ENCODE measurements at regions not wholly inside any gene's neighbourhood (a gene's known extent, or its start where the extent isn't known, plus 50 kb on each side); places are given as distances from the start of the nearest gene placed in this dataset.
"Not testable (repeated sequence)": the region's sequence is repeated elsewhere in the genome, so short reads cannot be mapped to it uniquely, and the experiment has no call there.

DNA sequence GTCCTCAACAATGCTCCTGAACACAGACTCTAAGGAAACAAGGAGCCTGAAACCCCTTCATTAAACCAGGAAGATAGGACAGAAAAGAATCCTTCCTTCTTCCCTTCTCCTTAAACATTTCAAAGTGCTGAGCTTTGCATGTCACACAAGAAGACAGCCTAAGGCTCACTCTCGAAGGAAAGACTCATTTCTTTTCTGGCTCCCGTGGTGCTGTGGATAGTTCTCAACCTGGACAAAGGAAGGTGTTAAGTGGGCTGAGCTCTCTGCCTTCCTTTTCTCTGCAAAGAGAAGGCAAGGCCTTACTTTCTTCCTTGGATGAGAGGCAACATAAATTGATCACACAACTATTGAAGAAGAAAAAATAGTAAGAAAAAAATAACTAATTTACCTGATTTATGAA, 452.4 kb upstream of the DDI1 start:
- DNase-seq (ENCODE audit: low read depth in 2 of 2, low spot score in 1 of 2): no peak

DNA sequence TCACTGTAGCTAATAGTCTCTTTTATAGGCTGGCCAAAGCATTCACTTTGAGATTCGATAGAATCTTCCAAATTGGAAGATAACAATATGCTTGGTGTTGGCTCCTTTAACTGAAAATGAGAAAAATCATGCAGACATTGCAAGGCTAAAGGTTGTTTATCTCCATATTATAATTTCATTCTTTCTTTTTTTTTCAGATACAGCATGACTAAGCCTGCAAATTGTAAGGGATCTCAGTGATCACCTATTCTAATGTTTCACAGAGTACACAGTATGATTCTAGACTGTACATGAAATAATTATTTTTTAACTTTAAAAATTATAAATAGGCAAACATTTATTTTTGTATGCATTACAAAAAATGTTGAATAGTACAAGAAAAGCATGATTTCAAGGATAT, 451.7 kb upstream of the DDI1 start:
- DNase-seq (ENCODE audit: low read depth in 2 of 2, low spot score in 1 of 2): no peak

DNA sequence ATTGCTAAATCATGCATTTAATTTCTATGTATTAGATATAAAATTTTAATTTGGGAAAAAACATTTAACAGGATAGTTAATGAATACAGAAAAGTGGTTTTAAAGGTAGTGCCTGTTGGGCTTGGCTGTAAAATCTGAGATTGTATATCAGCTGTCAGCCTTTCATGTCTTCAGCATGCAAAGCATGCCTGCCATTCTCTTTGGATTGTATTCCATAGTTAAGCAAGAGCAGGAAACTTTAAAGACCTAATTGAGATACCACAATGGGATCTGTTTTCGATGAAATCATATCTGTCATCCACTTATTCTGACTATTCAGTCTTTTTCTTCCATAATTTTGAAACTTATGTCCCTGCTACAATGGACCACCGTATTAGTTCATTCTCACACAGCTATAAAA, 451.0 kb upstream of the DDI1 start:
- DNase-seq (ENCODE audit: low read depth in 2 of 2, low spot score in 1 of 2): no peak

DNA sequence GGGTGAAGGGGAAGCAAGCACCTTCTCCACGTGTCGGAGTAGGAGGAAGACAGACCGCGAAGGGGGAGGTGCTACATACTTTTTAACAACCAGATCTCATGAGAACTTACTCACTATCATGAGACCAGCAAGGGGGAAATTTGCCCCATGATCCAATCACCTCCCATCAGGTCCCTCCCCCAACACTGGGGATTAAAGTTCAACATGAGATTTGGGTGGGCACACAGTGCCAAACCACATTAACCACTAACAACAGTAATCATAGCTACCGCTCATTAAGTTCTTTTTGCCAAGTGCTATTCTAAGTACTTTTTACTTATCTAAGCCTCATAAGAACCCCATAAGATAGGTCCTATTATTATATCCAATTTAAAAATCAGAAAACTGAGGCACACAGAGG, 450.5 kb upstream of the DDI1 start:
- no peak for DNase-seq (ENCODE audit: low read depth in 2 of 2, low spot score in 1 of 2)

DNA sequence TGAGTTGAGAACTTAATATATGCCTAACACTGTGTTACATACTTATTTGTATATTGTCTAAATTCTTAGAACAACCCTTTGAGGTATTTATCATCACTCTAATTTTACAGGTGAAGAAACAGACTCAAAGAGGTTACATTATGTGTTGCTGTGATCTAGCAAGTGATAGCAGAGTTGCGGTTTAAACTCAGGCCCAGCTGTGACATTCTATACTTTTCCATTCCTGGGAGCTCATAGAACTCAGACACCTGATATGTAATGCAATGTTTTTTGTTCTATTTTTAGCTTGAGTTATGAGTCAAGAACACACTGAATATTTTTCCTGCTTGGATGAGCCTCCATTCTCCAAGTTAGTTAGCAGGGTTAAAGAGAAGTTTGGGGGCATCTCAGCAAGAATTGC, 449.7 kb upstream of the DDI1 start:
- no peak for DNase-seq (ENCODE audit: low read depth in 2 of 2, low spot score in 1 of 2)

DNA sequence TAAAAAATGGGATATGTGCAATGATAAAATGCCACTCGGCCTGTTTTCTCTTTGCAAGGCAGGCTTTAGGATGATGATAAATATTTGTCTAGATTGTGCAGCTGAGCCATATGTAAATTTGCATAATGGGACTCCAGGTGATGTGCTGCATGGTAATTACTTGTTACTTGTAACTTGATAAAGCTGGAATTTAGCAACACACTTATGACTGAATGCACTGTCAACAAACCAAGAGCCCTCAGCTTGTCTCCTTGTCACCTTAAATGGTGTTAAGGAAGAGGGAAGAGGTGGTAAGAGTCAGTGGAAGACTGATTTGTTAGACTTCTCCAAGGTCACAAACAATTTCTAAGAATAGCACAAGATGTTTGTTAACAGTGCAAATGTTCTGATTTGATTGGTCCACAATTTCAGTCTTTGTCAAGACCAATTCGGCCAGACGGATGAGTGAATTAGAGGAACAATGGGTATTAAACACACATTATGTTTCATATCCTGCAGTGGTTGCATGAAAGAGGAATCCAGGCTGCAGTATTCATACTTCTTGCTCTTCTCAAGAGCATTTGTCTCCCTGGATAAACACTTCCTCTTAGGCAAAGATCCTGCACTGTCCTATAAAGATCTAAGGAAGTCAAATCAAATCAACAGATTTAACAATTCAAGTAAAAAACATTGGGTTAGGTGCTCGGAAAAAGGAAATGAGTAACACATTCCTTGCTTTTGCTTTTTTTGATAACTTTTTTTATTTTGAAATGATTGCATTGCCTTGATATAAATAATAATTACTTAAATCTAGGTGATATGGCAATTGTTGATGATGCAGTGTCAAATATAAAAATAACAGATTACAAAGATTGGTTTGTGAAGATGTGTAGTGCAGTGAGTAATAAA, 448.3 kb upstream of the DDI1 start:
- no peak for DNase-seq (ENCODE audit: low read depth in 2 of 2, low spot score in 1 of 2)

DNA sequence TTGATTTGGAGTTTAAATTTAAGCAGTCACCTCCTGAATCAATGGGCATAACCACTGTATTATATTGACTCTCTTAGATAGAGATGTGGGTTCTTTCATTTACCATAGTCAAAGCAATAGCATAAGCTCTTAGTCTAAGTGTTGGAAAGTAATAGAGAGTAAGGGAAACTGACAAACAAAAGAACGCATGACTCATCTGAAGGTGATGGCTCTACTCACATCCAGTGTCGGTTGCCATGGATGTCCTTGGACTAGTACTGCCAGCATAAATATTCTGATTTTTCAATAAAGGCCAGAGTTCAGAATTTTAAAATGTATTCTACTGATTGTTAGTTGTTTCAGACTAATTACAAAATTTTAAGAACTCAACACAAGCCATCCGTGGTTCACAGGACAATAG, 444.9 kb upstream of the DDI1 start:
- no peak for DNase-seq (ENCODE audit: low read depth in 2 of 2, low spot score in 1 of 2)

DNA sequence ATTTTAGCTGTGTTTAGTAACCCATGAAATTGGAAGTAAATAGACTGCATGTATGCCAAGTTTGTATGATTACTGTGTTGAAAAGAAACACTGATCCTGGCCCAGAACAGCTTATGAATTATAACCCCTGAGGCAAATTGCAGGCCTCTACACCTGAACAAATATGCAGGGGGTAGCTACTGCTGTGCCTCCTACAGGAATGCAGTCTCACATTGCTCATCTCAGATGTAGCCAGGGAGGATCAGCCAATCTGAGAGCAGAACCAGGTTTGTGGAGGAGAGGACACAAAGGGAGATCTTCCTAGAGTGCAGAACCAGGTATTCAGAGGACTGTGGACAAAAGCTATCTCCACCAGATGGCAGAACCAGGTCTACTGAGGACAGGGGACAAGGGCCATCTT, 442.2 kb upstream of the DDI1 start:
- DNase-seq (ENCODE audit: low read depth in 2 of 2, low spot score in 1 of 2): no peak

DNA sequence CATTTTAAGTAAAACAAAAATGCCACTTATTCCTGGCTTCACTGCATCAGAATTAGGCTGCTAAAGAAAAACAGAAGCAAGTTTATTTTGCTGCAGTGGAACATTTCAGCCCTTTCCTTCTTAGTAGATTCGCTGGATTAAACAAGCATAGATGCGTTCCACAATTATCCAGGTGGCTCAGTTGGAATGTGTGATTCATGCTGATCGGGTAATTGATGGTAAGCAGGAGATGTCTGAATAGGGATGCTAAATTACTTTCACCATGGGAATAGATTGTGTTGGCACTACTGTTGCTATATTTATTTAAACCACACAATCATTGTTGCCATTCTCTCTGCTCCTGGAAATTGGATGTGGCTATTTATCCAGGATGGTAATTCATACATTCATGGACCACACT, 440.1 kb upstream of the DDI1 start:
- DNase-seq (ENCODE audit: low read depth in 2 of 2, low spot score in 1 of 2): no peak

DNA sequence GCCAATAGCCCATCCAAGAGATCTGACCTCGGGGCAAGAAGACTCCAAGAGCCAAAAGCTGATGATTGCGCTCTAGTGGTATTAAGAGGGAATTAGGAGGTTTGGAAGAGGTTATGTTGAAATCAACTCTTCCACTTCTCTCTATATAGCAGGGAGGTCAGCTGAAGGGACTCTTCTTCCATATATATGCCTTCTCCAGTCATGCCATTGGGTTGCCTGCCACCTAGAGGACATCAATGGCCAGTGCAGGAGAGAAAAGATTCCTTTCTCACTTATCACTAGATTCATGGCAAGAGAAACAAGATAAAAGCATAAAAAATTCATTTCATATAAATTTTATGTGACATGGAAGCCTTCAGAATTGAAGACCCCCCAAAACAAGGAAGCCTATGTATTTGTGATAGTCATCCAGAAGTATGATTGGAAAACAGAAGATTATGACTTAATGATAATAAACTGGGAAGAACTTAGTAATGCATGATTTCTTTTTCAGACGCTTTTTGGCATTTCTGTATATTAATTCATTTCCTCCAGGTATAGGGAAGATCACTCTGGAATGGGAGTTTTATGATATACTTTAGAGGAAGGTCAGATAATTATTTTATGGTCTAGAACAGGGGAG, 435.1 kb upstream of the DDI1 start:
- DNase-seq (ENCODE audit: low read depth in 2 of 2, low spot score in 1 of 2): no peak

DNA sequence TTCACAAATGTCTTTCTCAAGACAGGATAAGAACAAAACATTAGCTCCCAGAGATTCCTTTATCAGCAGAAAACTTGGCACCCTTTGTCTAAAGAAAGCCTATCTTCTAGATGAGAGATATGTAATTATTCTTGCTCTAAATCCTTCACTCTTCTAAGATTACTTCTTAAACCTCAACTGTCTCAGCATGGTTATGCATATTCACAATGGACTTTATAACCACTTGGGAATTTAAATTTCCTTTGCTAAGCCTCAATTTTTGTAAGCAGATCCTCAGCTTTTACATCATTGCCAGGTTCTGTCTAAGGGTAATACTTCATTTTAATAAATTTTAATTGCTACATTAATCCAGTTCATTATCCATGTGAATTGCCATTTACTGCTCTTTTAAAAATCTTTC, 433.6 kb upstream of the DDI1 start:
- no peak for DNase-seq (ENCODE audit: low read depth in 2 of 2, low spot score in 1 of 2)

DNA sequence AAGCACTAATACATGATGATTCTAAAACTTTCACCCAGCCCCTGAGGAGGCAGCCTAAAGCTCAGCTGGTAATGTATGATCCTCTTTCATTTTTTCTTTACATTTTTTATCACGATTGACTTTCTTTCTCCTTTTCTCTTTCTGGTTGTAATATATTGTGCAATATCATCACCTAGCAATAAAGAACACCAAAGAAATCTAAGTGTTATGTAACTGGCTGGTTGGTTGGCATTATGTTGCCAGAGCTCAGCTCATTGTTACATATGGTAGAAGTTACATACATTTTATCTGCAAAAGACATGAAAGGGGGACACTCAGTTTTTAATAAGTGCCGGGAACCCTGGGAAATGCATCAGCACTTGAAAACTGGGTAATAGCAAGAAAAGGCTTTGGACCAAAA, 432.1 kb upstream of the DDI1 start:
- no peak for DNase-seq (ENCODE audit: low read depth in 2 of 2, low spot score in 1 of 2)

DNA sequence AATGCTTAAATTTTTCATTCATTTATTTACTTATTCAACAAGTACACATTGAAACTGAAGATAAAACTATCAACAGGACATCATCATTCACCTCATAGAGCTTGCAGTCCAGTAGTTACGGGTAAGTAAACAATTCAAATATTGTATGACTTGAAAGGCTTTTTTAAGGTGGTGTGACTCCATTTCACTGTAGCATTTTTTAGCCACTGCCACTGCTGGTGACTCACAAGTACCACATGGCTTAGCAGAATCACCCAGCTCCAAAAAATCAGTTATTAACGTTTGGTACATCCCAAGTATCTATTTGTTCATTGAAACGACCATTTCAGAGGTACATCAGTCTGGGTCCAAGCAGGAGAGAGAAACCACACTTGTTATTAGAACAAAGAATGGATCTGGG, 427.9 kb upstream of the DDI1 start:
- DNase-seq (ENCODE audit: low read depth in 2 of 2, low spot score in 1 of 2): no peak

DNA sequence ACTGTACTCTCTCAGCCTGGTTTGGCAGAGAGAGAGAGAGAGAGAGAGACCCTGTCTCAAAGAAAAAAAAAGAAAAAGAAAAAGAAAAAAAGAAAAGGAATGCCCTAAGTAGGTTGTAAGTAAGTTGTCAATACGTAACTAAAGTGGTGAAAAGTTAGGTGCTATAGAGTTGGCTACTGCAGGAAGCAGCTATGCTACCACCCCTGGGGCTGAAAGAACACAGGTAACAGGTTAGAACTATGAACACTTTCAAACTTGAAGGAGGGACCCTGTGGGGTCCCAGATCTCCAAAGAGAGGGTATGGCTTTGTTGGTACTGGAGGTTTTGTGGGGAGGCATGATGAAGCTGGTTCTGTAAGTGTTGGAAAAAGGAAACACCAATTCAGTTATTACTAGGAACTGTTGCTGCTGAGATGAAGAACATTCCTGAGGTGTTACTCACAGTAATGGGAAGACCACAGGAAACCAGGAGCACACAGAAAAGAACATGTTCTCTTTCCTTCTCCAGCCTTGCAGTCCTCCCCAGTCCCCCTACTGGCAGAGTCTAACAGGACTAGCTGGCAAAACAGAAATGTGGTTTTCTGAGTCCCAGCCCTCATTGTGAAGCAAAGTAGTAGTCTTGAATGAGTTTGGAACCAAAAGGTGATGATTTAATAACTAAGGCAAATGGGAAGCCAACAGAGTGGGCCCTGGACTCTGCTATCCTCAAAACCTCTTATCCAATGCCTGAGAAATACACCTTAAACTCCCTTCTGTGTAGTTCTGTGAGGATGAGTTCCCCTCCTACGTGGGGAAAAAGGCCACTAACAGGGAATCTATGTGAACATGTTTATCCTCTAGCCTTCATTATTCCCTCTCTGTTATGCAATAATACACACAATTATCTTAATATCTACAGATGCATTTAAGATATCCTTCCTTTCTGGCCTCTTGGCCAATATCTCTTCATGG, 427.0 kb upstream of the DDI1 start:
- no peak for DNase-seq (ENCODE audit: low read depth in 2 of 2, low spot score in 1 of 2)

DNA sequence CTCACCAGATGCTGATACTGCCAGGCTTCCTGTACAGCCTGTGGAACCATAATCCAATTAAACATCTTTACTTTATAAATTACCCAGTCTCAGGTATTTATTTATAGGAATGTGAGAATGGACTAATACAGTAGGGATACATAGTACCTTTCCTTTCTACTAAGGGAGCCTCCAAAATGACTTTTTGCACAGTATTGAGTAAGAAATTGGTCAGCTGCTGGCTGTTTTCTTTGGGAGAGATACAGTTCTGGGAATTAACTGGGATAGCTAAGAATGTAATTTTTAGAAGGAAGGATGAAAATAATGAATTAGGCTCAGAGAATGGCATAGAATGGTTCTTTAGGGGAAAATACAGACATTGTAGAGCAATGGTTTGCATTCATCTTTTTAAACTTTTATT, 426.0 kb upstream of the DDI1 start:
- DNase-seq (ENCODE audit: low read depth in 2 of 2, low spot score in 1 of 2): no peak

DNA sequence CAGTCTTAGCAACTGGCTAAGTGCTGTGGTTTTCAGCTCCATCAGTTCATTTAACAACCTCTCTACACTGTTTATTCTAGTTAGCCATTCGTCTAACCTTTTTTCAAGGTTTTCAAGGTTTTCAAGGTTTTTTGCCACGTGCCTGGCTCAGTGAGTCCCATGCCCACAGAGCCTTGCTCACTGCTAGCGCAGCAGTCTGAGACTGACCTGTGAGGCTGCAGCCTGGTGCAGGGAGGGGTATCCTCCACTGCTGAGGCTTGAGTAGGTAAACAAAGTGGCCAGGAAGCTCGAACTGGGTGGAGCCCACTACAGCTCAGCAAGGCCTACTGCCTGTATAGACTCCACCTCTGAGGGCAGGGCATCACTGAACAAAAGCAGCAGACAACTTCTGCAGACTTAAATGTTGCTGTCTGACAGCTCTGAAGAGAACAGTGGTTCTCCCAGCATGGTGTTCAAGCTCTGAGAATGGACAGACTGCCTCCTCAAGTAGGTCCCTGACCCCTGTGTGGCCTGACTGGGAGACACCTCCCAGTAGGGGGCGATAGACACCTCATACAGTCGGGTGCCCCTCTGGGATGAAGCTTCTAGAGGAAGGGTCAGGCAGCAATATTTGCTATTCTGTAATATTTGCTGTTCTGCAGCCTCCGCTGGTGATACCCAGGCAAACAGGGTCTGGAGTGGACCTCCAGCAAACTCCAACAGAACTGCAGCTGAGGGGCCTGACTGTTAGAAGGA, 424.7 kb upstream of the DDI1 start:
- not testable (repeated sequence) for DNase-seq (ENCODE audit: low read depth in 2 of 2, low spot score in 1 of 2)

DNA sequence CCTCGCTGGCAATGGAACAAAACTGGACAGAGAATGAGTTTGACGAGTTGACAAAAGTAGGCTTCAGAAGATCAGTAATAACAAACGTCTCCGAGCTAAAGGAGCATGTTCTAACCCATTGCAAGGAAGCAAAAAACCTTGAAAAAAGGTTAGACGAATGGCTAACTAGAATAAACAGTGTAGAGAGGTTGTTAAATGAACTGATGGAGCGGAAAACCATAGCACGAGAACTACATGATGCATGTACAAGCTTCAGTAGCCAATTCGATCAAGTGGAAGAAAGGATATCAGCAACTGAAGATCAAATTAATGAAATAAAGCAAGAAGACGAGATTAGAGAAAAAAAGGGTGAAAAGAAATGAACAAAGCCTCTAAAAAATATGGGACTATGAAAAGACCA, 424.0 kb upstream of the DDI1 start:
- DNase-seq (ENCODE audit: low read depth in 2 of 2, low spot score in 1 of 2): not testable (repeated sequence)

DNA sequence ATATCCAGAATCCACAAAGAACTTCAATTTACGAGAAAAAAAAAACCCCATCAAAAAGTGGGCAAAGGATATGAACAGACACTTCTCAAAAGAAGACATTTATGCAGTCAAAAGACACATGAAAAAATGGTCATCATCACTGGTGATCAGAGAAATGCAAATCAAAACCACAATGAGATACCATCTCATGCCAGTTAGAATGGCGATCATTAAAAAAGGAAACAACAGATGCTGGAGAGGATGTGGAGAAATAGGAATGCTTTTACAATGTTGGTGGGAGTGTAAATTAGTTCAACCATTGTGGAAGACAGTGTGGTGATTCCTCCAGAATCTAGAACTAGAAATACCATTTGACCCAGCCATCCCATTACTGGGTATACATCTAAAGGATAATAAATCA, 419.9 kb upstream of the DDI1 start:
- DNase-seq (ENCODE audit: low read depth in 2 of 2, low spot score in 1 of 2): not testable (repeated sequence)

DNA sequence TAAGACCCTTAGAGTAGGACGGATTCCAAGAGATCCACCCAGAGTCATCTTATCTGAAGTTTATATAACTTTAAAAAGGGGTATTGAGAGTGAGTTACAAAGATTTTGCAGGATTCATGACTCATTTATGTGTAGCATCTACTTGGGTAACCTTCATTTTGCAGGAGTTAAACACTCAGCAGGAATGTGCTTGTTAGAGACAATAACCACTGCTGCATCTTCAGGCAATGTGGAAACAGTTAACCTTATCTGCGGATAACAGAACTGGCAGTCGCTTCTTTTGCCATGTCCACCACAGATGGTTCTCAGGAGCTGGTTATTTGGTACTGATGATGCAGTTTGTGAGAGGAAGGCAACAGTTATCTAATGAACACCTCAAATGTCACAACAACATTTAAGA, 417.9 kb upstream of the DDI1 start:
- no peak for DNase-seq (ENCODE audit: low read depth in 2 of 2, low spot score in 1 of 2)

DNA sequence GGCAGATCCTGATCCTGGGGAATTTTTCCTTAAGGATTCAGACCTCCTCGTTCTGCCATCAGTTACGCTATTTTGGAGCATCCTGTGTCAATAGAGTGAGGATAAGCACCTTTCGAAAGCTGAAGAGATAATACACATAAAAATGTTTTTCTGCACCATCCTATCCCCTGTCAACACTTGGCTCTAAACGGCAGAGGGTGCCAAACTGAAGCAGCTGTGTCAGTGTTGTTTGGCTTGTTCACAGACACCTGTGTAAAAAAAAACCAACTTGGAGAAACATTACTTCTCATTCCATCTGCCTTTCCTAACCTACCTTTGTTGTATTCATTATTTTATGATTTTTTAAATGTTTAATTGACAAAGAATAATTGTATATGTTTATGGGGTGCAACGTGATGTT, 417.0 kb upstream of the DDI1 start:
- DNase-seq (ENCODE audit: low read depth in 2 of 2, low spot score in 1 of 2): no peak

DNA sequence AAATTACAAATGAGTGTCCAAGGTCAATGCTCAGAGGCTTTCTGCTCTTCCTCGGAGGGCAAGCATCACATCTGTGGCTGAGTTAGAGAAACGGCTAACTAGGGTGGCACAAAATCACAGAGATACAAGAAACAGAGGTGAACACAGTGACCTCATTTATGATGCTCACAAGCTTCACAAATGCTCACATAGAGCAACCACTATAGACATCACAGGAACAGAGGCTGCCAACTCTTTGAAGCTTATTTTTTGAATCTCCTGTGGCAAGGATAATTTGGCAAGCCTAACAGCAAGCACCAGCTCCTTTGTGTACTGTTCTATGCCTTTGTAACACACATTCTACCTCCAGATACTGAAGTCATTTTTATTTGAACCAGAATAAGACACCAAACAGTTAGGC, 416.5 kb upstream of the DDI1 start:
- no peak for DNase-seq (ENCODE audit: low read depth in 2 of 2, low spot score in 1 of 2)

Data from stimulated activated CD8-positive, alpha-beta memory T cell treated with anti-CD3 and anti-CD28 coated beads, Interleukin-4, amount 100 ng/mL, for 1 hour (primary cell).